T-helper 9 cell (primary cell): ENCODE measurements at regions not wholly inside any gene's neighbourhood (a gene's known extent, or its start where the extent isn't known, plus 50 kb on each side); places are given as distances from the start of the nearest gene placed in this dataset.

Source experiments
- DNase-seq: peaks from one replicate; pipeline ENCODE4 v3.0.0-alpha.2; 2020

DNA sequence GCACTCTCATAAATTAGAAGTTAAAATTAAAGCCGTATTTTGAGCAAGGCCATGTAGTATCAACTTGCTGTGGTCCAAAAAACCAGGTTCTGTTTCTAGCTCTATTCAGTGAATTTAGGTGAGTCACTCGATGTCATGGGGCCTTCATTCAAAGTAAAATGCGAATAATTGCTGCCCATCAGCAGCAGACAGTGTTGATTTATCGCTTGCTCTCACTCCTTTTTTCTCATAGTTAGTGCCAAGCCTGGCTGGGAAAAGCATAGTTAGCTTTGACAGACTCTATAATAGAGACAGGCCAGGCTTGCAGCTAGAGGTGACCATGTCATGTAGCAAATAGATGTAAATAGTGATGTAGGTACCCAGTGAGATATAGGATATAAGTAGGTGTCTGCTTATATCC, 136.0 kb downstream of the EDN1 start:
- no peak for DNase-seq

DNA sequence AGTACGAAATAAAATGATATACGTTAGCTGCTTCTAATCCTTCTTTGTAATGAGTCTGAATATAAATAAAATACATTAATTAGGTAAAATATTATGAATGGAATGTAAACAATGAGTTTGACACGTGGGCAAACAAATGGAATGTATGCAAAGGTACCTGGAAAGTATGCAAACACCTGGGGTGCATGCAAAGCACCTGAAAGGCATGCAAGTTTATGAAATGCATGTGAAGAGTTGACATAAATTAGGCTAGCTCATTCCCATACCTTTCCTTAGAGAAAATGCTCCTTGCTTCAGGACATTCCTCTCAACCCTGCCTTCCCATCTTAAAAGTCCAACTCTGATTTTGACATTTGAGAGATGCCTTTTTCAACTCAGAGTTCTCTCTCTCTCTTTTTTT, 140.9 kb downstream of the EDN1 start:
- DNase-seq: no peak

DNA sequence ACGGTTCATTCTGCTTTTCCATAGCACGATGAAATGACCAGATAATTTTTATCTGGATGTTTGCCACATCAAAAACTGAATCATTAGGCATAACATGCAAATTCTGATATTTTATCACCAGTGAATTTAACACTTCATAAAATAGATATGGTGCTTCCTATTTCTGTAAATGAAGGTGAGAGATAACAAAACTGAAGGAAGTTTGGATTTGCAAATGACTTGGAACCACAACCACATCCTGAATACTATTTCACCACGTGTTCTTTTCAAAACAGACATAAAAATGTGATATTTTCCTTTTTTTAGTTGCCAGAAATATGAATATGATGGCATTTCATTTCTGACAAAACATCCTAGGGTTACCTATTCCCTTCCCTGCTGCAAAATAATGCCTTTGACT, 146.1 kb downstream of the EDN1 start:
- DNase-seq: no peak

DNA sequence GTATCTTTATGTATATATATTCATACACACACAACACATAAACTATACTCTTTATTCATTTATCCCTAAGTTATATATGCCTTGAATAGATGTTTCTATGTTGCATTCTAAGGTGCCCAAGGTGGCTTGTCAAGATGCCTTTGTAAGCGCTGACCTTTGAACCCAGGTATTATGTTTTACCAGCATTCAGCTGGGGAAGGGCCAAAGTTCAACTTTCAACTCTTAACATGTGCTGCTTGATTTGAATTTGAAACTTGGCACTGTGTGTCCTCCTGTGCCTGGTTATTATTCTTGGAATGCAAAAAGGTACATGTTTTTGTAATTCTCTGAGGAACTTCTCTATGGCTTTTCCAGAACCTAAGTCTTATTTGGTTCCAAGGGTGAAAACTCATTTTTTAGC, 146.5 kb downstream of the EDN1 start:
- no peak for DNase-seq

DNA sequence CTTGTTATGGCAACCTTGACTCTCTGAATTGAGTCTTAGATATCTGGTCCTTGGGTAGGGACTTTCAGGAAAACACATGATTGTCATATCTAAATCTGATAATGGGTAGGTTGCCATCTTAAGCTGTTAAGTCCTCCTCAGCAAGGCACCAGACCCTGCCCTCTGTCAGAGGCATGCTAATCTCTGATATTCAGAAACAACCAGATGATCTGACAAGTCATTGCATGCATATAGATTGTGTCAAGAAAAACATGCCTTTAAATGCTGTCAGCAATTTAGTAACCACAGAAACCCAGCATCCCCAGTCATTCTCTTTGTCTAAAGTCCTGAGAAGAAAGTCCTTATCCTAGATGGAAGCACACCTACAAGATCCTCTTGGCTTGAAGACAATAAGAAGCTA, 149.1 kb downstream of the EDN1 start:
- DNase-seq: no peak

DNA sequence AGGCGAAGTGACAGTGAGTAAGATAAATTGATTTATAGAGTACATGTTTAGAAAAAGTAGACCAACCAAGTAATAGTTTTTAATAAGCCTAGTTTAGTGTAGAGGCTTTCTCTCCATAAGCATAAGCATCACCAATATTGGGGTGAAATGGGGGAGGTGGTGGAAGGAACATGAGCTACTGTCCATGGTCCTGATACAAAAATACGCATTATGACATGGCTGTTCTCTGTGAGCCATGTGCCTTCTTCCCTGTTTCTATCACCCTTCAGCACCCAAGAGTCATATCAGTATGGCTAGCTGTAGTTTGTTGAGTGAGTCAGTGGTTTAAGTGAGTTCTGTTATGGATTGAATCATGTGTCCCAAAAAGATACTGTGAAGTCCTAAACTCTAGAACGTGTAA, 150.8 kb downstream of the EDN1 start:
- DNase-seq: no peak

DNA sequence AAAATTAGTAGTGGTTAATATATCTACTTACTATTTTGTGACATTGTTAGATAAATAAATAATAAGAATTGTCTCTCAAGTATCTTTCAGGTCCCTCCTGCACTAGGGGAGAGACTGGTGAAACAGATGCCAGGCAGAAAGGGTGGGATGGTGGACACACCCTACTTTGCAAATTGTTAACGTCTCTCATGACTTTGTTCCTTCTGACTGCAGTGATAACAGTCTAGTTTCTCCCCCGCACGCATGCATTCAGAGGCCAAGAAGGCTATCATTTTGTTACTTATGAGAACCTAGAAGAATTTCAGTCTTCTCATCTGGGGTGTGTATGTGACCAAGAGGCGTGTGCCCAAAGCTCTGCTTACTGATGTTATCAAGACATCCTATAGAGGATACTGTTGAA, 152.3 kb downstream of the EDN1 start:
- no peak for DNase-seq

DNA sequence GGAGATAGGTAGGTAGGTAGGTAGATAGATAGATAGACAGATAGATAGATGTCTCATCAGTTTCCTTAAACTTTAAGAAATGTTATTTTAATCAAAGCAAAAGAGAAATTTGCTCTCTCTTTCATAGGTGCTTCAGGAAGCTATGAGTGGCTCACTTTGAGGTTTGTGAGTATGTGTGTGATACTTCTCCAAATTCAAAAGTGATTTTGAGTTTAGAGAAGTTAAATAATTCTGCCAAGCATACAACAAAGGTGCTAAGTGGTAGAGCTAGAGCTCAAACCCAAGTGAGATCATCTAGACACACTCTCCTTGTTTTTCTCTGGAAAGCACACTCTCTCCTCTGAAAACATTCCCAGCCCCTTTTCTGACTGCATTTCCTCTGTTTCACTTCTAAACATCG, 156.2 kb downstream of the EDN1 start:
- DNase-seq: no peak

DNA sequence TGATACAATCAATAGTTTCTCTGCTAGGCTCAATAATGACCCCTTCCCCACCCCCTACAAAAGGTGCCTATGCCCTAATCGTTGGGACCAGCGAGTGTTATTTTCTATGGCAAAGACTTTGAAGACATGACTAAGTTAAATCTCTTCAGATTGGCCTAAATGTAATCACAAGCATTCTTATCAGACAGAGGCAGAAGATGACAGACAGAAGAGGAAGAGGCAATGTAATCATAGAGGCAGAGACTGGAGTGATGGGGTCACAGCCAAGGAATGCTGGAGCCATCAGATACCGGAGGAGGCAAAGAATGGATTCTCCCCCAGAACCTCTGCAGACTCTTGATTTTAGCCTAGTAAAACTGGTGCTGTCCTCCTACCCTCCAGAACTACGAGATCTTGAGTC, 159.3 kb downstream of the EDN1 start:
- DNase-seq: no peak

DNA sequence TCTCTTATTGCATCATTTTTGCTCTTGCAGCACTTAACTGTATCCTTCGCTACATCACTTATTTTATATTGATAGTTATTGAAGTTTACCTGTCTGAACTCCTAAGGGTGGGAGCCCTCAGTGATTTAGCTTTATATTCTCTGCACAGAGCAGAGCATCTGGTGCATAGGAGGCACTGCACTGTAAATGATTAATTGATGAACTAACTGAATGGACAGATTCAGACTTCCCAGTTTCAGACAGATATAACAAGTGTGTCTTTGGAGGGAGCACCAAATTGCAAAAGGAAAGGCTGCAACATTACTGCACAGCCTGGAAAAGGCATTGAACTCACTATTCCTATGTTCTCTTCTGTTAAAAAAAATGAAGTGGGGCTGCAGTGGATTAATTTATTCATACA, 160.3 kb downstream of the EDN1 start:
- DNase-seq: no peak

DNA sequence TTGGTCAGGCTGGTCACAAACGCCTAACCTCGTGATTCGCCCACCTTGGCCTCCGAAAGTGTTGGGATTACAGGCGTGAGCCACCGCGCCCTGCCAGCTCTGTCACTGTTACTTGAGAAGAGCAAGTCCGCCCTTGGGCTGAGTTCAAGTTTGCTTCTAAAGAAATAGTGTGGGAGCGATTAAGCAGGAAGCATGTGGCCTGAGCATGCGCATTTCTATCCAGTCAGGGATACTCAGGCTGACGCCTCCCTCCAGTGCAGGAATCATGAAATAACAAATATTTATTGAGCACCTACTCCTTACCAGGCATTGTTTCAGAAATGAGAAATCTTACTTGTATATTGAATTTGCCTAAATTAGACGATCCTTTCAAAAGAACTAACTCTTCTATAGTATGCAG, 166.2 kb downstream of the EDN1 start:
- no peak for DNase-seq

DNA sequence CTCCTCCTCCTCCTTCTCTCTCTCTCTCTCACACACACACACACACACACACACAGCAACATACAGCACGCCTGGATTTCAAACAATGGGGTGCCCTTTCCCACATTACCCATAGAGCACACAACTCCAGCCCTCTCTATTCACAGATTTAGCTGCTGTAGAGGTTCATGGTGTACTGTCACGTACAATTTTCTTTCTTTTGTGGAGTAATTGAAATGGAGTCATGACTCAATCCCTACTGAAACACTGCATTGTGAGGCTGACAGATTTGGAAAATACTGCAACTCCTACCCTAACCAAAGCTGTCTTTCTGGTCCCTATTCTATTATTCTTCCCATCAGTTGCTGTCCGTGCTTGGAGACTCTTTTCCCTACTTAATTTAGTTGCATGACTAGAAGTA, 166.9 kb downstream of the EDN1 start:
- no peak for DNase-seq

DNA sequence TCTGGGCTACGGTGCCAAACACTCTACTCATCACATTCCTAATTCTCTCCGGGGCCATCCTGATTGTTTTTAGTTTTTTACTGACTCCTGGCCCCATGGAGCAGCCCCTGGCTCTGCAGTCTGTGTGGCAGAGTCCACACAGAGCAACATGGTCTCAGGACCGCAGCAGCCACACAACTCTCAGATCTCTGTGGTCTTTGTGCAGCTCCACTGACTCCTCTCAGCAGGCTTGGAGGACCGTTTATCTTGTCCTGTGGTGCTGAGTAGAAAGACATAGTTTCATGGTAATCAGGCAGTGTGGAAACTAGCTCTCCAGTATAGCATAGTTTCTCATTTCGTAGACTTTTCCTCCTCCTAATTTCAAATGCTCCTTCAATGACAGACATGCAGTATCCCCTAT, 168.4 kb downstream of the EDN1 start:
- no peak for DNase-seq

DNA sequence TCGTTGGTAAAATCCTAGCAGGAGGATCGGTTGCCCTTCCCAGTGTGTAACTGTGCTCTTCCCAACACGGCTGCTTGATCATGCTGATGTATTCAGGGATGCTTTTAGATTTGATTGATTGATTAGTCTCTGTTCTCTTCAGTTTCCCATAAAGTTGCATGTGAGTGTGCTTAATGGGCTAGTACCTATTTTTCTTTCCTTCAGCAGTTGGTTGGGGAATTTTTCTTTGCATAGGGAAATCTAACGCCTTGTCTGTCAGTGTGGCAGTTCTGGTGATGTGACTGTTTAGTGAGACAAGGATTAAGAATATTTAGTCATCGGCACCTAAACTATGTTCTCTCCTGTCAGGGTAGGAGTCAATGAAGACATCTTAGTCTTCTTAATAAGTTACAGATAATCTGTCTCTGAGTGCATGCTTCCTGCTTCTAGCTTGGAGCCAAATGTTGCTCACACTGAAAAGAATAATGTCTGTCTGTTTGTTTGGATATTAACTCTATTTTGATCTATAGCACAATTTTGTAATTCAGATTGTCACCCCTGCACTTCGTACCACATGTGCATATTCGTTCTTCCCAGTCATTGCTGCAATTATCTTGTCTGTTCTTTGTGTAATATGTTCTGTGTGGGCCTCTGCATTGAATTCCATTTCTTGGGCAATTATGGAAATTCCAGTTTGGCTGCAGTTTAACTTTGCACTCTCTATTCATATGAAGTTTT, 169.9 kb downstream of the EDN1 start:
- no peak for DNase-seq

DNA sequence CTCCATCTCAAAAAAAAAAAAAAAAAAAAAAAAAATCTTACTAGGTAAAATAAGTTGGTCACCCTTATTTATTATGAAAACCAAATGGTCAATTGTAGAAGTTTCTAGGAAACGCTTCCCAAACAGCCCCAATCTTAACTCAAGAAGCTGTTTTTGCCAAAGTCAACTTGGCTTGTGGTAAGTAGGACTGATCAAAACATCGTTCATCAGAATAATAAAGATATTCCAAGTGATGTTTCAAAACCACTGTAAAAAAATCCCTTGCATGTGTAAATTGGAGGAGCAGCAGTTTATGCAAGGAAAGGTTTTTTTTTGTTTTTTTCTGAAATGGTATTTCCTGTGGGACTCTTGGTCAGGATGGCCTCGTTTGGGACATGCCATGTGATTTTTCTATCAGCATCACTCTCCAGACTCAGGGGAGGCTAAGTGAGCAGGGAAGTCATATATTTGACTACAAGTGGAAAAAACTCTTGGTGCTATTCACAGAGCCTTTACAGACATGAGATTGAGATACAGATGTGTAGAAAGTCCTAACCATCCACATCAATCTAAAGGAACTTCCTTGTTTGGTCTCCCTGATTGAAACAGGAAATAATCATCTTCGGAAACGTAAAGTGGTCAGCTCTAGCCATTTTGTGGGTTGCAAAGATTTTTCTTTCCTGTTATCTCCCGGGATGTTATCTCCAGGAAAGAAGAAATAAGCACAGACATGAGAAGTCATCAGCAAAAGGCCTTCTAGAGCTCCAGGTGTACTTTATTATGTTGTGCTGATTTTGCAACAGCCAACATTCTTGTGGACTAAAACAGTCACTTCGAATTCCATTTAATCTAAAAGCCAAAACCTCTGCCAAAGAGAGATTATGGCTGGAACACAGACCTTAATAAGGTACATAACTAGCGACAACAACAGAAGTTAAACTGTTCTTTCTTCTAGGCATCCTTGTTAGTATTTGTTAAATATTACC, 177.8 kb downstream of the EDN1 start:
- DNase-seq: no peak

DNA sequence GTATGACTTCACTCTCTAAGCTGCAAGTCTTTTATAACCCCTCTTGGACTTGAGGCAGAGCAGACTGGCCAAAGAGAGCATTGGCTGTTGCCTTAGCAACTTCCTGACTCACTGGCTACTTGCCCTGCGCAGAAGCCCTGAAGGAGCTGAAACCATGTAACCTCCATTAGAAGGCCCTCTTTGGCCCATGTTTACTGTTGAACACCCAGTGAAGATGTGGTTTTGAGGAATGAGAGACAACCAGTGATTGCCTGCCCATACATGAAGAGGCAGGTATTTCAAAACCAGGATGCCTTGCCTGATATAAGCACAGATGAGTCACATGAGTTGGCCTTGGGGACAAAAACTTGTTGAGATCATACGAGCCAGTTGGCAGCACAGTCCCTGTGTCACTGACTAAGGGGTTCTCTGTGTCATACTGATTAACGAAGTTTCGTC, 182.5 kb downstream of the EDN1 start:
- no peak for DNase-seq

DNA sequence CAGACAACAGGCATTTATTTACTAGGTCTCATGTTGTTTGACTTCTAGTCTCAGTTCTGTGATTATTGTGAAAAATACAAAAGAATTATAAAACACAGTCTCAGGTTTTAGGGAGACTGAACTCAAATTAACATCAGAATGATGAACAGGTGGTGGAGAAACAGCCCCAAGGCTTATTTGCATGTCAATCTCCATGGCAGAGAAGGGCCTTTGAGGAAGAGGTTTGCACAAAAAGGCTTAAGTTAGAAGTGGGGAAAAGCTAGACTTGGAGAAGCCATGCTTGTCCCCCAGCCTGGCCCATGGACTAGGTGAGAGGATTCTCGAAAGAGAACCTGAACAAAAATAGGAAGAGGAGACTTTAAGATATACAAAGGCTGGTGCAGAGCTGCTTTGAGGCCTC, 183.3 kb downstream of the EDN1 start:
- DNase-seq: no peak

DNA sequence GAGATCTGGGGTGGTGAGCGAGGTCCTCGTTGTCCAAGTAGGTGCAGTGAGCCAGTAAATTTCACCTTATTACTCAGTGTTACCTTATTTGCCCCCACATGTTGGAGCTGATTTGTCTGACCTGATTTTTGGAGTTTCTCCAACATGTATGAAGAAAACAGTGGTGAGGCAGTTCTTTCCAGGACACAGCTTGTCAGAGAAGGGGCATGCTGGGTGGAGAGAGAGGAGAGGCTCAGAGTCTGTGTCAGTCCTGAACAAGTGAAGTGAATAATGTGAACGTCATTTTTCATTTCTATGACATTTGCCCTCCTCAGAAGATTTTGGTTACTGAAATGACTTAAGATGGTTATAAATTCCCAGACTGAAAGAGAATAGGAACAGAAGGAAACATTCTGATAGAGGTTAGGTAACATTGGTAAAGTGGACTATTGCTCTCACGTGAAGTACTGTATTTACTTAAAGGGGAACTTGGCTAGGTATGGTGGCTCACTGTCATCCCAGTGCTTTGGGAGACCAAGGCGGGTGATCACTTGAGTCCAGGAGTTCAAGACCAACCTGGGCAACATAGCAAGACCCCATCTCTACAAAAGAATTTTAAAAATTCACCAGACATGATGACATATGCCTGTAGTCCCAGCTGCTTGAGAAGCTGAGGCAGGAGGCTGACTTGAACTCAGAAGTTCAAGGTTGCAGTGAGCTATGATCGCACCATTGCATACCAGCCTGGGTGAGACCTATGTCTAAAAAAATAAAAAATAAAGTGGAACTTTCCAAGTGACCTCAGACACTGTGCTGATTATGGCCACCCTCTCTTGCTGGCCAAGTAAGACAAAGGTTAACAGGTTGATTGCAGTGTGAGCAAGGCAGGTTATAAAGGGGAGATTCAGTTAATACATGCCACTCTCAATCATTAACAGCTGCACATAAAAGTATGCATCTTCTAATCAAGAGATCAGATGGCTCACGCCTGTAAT, 184.3 kb downstream of the EDN1 start:
- DNase-seq: no peak

DNA sequence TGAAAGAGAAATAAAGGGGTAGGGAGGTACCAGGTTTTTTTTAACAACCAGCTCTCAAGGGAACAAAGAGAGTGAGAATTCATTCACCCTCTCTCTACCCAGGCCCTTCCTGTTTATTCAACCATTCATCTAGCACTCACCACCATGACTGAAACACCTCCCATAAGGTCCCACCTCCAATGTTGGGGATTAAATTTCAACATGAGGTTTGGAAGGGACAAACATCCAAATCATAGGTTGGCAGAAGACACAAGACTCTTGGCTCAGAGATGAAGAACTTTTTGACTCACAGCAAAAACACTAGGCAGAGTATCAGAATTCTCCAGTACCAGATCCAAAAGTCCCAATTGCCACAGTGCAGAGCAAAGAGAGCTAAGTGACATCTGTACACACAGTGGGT, 186.3 kb downstream of the EDN1 start:
- no peak for DNase-seq

DNA sequence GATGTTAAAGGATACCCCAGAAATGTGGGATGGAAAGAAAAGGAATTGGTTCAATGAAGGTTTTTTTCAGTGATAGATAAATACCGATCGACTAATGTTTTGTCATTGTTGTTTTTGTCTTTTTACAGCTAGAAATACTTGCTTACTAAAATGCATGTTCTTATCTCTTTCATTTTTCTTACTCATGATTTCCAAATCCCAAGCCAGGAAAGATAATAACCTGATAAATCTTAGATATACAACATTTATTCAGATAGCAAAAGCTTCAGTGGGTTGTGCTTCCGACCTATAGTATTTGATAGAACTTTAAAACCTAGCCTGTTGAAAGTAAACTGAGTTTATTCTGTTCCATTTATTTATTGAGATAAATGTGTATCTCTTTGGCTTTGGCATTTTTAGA, 187.5 kb downstream of the EDN1 start:
- no peak for DNase-seq

DNA sequence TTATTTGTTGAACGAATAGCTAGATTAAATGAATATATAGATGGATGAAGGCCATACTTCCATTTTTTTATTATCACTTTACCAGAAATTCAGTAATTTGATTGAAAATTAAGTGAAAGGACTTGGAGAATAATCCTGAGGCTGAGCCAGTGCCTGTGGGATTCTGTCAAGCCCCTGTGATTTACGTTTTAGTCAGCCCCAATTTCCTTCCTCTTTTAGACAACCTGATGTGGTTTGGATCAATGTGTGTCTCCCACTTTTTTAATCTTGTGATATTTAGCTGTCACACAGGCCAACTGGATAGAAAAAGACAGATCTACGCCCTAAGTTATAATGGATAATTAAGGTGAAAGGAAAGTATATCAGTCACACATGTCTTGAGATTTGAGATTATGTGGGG, 188.8 kb downstream of the EDN1 start:
- no peak for DNase-seq

DNA sequence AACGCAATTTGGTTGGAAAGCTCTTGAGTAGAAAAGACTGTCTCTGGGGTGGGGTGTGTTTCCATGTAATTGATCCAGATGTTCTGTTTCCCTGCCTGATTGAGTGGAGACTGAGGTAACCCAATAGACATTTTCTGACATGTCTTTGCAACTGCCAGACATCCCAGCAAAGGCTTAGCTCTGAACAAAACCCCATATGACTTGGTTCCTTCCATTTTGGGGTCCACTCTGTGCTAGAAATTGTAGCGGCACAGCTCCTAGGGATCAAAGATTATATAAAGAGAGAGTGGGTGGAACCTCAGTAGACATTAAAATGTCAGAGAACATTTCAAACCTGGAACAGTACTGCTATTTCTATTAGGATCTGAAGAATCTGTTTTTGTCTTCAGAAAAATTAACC, 189.3 kb downstream of the EDN1 start:
- DNase-seq: no peak

DNA sequence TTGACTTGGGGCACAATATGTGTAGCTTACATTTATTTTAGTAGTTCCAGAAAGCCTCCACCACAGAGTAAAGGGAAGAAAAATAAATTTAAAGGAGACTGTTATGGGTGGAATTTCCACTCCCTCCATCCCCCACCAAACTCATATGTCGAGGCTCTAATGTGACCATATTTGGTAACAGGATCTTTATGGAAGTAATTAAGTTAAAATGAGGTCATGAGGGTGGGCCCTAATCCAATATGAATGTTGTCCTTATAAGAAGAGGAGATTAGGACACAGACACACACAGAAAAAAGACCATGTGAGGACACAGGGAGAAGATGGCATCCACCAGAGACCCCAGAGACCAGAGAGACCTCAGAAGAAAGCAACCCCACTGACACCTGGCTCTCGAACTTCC, 189.7 kb downstream of the EDN1 start:
- DNase-seq: no peak
